OCI-LY7 (cell line): ENCODE measurements at regions not wholly inside any gene's neighbourhood (a gene's known extent, or its start where the extent isn't known, plus 50 kb on each side); places are given as distances from the start of the nearest gene placed in this dataset.

Experiments
- EZH2phosphoT487 ChIP-seq: fragments of 200-600 bp; sonication (generic); IDR thresholded peaks from 2 replicates; pipeline ENCODE4 v1.6.1; 2018; ENCODE audit warnings: low read depth, borderline replicate concordance, mild to moderate bottlenecking, mixed run types, antibody characterized with exemption, low read length, moderate library complexity, mixed read lengths
- TF ChIP-seq, protein P1 (sequence below): fragments of 200-600 bp; sonication (generic); conservative IDR thresholded peaks from 2 replicates; pipeline ENCODE4 v1.5.1; 2014; ENCODE audit warnings: mild to moderate bottlenecking, antibody characterized with exemption, low read length, moderate library complexity, mixed read lengths

DNA sequence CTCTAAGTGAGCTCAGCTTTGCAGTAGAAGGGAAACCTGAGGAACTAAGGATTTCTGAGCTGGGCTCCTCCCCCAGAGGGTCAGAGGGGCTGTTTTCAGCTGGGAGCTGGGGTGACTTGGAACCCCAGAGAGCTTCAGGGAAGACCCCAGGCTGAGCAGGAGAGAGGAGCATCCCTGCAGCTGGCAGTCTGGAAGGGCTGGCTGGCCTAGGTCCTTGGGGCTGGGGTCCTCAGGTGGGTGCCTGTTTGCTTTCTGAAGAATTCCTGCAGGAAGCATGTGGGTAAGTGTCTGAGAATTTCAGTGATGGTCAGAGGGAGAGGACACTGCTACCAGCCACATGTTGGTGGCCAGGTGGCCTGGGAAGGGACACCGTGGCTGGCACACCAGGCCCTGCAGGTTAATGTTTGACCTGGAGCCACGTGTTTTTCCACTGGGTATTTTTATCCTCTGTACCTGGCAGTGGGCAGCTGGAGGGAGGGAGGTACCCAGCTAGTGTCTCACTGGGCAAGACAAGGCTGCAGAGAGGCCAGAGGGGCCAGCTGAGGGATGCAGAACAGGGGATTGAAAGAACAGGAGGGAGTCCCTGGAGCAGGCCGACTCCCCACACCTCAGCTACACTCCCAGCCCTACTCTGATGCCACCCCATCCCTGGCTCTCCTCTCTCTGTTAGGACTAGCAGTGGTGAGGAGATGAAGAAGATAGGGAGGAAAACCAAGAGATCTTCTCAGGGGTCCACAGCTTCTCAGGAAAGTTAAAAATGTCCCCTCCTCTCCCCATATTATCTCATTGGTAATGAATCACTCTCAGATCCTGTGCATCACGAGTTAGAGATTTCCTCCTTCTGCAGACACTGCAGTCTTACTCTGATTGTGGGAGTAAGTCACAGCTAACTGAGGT is 143.6 kb downstream of the VEGFA start:
- TF ChIP-seq, protein P1, sequence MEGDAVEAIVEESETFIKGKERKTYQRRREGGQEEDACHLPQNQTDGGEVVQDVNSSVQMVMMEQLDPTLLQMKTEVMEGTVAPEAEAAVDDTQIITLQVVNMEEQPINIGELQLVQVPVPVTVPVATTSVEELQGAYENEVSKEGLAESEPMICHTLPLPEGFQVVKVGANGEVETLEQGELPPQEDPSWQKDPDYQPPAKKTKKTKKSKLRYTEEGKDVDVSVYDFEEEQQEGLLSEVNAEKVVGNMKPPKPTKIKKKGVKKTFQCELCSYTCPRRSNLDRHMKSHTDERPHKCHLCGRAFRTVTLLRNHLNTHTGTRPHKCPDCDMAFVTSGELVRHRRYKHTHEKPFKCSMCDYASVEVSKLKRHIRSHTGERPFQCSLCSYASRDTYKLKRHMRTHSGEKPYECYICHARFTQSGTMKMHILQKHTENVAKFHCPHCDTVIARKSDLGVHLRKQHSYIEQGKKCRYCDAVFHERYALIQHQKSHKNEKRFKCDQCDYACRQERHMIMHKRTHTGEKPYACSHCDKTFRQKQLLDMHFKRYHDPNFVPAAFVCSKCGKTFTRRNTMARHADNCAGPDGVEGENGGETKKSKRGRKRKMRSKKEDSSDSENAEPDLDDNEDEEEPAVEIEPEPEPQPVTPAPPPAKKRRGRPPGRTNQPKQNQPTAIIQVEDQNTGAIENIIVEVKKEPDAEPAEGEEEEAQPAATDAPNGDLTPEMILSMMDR = no peak
- no peak for TF ChIP-seq EZH2phosphoT487
